ENCODE measurements at regions not wholly inside any gene's neighbourhood (a gene's known extent, or its start where the extent isn't known, plus 50 kb on each side); places are given as distances from the start of the nearest gene placed in this dataset.

DNA sequence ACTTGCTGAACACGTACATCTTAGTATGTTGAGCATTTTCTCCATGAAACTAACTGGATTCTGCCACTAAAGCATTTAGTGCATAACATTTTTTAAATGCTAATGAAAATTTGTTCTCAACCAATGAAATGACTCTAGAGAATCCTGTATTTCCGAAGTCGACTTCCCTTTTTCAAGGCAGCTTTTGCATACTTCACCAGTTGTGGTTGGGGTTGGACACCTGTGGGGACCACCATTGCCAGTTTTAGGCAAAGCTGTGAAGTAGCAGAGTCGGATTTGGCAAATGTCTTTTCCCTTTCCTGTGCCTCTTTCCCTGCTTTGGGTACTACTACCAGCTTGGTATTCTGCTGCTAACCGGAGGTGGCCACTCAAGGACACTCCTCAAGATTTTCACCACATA lies 349.2 kb downstream of the BCAT1 start:
- Histone ChIP-seq H3K4me3 (ENCODE audit: low read depth, low read length) (no peak overlapping the region), H3K79me1 (ENCODE audit: low read length) (no peaks in the 10 kb centered on the region), H3K27me3 (ENCODE audit: insufficient read depth, low read length) (no peaks in the 10 kb centered on the region), H3K9ac (ENCODE audit: low read length) (no peak overlapping the region), H3K36me3 (ENCODE audit: control insufficient read depth in 1 of 2, insufficient read depth in 2 of 2, low read length in 2 of 2) (no peaks in the 10 kb centered on the region), H3K23ac (ENCODE audit: low read length) (no peak overlapping the region), H4K91ac (ENCODE audit: low read depth, low read length) (no peak overlapping the region), H2BK120ac (ENCODE audit: insufficient read depth, low read length, poor library complexity) (no peak overlapping the region), H3K18ac (ENCODE audit: low read length) (no peak overlapping the region), H4K8ac (ENCODE audit: low read depth, low read length) (no peak overlapping the region), H3K4me1 (ENCODE audit: control insufficient read depth in 1 of 2, insufficient read depth in 2 of 2, low read length in 2 of 2) (no peaks in the 10 kb centered on the region), H3K79me2 (ENCODE audit: control insufficient read depth, insufficient read depth, low read length, poor library complexity) (no peaks in the 10 kb centered on the region), H4K12ac (ENCODE audit: low read depth, low read length) (no peak overlapping the region), H3K4ac (ENCODE audit: low read depth, low read length) (no peak overlapping the region), H3K27ac (ENCODE audit: low read depth, low read length) (no peak overlapping the region), H2AK5ac (ENCODE audit: low read length) (no peak overlapping the region), H2BK5ac (ENCODE audit: low read depth, low read length, poor library complexity) (no peak overlapping the region), H2BK12ac (ENCODE audit: low read length) (no peak overlapping the region), H2AFZ (ENCODE audit: insufficient read depth, low read length, poor library complexity) (no peak overlapping the region), H3K14ac (ENCODE audit: low read length) (no peak overlapping the region), H3K9me3 (ENCODE audit: insufficient read depth, low read depth, low read length) (no peaks in the 10 kb centered on the region), H3K4me2 (ENCODE audit: low read length) (no peak overlapping the region)
- no peak for DNase-seq
- no CpG with 5 or more reads among the region's 5 CpGs for WGBS (ENCODE audit: extremely low coverage, insufficient coverage, insufficient read length)

DNA sequence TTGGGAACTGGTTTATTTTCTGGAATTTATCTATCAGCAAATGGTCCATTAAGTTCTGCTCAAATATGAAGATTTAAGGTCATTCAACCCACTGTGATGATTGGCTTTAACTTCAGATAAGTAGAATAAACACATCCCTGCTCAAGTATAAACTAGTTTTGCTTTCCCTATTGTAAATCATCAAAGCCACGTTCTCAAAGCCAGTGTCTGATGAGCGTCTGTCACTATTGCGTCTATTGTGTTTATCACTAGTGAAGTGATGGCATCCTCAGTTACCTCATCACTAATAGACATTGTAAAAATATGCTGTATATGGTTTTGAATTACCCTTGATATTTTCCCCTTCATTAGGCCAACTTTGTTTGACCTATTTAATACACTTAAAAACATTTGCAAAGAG lies 351.3 kb downstream of the BCAT1 start:
- no peaks in the 10 kb centered on the region for H3K79me1 ChIP-seq (ENCODE audit: low read length)
- no peak overlapping the region for H3K9ac ChIP-seq (ENCODE audit: low read length)
- H2BK5ac ChIP-seq (ENCODE audit: low read depth, low read length, poor library complexity): no peak overlapping the region
- H3K4me1 ChIP-seq (ENCODE audit: control insufficient read depth in 1 of 2, insufficient read depth in 2 of 2, low read length in 2 of 2): no peaks in the 10 kb centered on the region
- no peak overlapping the region for H3K4me2 ChIP-seq (ENCODE audit: low read length)
- no peak overlapping the region for H3K27ac ChIP-seq (ENCODE audit: low read depth, low read length)
- no peak overlapping the region for H2AFZ ChIP-seq (ENCODE audit: insufficient read depth, low read length, poor library complexity)
- no CpG with 5 or more reads among the region's 3 CpGs for WGBS (ENCODE audit: extremely low coverage, insufficient coverage, insufficient read length)
- no peak overlapping the region for H3K4me3 ChIP-seq (ENCODE audit: low read depth, low read length)
- no peaks in the 10 kb centered on the region for H3K79me2 ChIP-seq (ENCODE audit: control insufficient read depth, insufficient read depth, low read length, poor library complexity)
- no peak overlapping the region for H4K91ac ChIP-seq (ENCODE audit: low read depth, low read length)
- no peak overlapping the region for H4K8ac ChIP-seq (ENCODE audit: low read depth, low read length)
- no peaks in the 10 kb centered on the region for H3K36me3 ChIP-seq (ENCODE audit: control insufficient read depth in 1 of 2, insufficient read depth in 2 of 2, low read length in 2 of 2)
- no peak overlapping the region for H3K18ac ChIP-seq (ENCODE audit: low read length)
- no peak overlapping the region for H2AK5ac ChIP-seq (ENCODE audit: low read length)
- no peaks in the 10 kb centered on the region for H3K27me3 ChIP-seq (ENCODE audit: insufficient read depth, low read length)
- DNase-seq: no peak
- no peak overlapping the region for H3K4ac ChIP-seq (ENCODE audit: low read depth, low read length)
- no peak overlapping the region for H2BK12ac ChIP-seq (ENCODE audit: low read length)
- H3K9me3 ChIP-seq (ENCODE audit: insufficient read depth, low read depth, low read length): no peaks in the 10 kb centered on the region
- H3K23ac ChIP-seq (ENCODE audit: low read length): no peak overlapping the region
- no peak overlapping the region for H3K14ac ChIP-seq (ENCODE audit: low read length)
- H4K12ac ChIP-seq (ENCODE audit: low read depth, low read length): no peak overlapping the region
- H2BK120ac ChIP-seq (ENCODE audit: insufficient read depth, low read length, poor library complexity): no peak overlapping the region

DNA sequence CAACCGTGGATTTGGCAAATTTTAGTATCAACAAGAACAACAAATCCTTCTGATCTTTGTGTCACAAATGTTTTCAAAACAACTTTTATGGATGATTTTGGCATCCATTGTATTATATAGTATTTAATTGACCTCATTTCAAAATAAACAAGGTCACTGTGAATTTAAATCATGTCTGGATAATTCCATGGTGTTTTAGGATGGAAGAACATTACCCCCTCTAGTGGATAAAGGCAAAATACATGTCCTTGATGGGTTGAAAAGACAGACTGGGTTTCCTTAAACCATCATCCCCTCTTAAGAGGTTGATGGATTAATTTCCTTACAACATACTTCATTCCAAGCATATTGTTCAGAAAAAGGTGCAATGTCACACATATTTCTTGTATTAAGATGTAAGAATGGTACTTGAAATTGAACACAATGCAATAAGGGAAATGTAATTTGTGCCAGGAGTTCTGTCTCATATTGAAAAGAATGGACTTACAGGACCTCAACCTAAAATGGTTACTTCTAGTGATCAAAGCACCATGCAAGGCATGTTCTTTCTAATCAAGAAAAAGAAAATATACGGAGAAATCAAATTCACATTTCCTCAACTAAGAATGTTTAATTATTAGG lies 352.0 kb downstream of the BCAT1 start:
- no peak overlapping the region for H2AFZ ChIP-seq (ENCODE audit: insufficient read depth, low read length, poor library complexity)
- no peak overlapping the region for H3K9ac ChIP-seq (ENCODE audit: low read length)
- peak in 1 of 2 donors; percentile 67 for DNase-seq
- H3K4me2 ChIP-seq (ENCODE audit: low read length): no peak overlapping the region
- H4K91ac ChIP-seq (ENCODE audit: low read depth, low read length): no peak overlapping the region
- H3K27me3 ChIP-seq (ENCODE audit: insufficient read depth, low read length): no peaks in the 10 kb centered on the region
- H2AK5ac ChIP-seq (ENCODE audit: low read length): no peak overlapping the region
- H3K27ac ChIP-seq (ENCODE audit: low read depth, low read length): no peak overlapping the region
- no peak overlapping the region for H2BK120ac ChIP-seq (ENCODE audit: insufficient read depth, low read length, poor library complexity)
- no peak overlapping the region for H2BK12ac ChIP-seq (ENCODE audit: low read length)
- no peak overlapping the region for H3K23ac ChIP-seq (ENCODE audit: low read length)
- H3K4me1 ChIP-seq (ENCODE audit: control insufficient read depth in 1 of 2, insufficient read depth in 2 of 2, low read length in 2 of 2): no peaks in the 10 kb centered on the region
- no peak overlapping the region for H3K4me3 ChIP-seq (ENCODE audit: low read depth, low read length)
- H3K9me3 ChIP-seq (ENCODE audit: insufficient read depth, low read depth, low read length): no peaks in the 10 kb centered on the region
- no peaks in the 10 kb centered on the region for H3K79me1 ChIP-seq (ENCODE audit: low read length)
- no peaks in the 10 kb centered on the region for H3K36me3 ChIP-seq (ENCODE audit: control insufficient read depth in 1 of 2, insufficient read depth in 2 of 2, low read length in 2 of 2)
- no peak overlapping the region for H3K14ac ChIP-seq (ENCODE audit: low read length)
- H2BK5ac ChIP-seq (ENCODE audit: low read depth, low read length, poor library complexity): no peak overlapping the region
- H4K8ac ChIP-seq (ENCODE audit: low read depth, low read length): no peak overlapping the region
- no CpG with 5 or more reads among the region's 2 CpGs for WGBS (ENCODE audit: extremely low coverage, insufficient coverage, insufficient read length)
- H4K12ac ChIP-seq (ENCODE audit: low read depth, low read length): no peak overlapping the region
- H3K79me2 ChIP-seq (ENCODE audit: control insufficient read depth, insufficient read depth, low read length, poor library complexity): no peaks in the 10 kb centered on the region
- no peak overlapping the region for H3K18ac ChIP-seq (ENCODE audit: low read length)
- H3K4ac ChIP-seq (ENCODE audit: low read depth, low read length): no peak overlapping the region

DNA sequence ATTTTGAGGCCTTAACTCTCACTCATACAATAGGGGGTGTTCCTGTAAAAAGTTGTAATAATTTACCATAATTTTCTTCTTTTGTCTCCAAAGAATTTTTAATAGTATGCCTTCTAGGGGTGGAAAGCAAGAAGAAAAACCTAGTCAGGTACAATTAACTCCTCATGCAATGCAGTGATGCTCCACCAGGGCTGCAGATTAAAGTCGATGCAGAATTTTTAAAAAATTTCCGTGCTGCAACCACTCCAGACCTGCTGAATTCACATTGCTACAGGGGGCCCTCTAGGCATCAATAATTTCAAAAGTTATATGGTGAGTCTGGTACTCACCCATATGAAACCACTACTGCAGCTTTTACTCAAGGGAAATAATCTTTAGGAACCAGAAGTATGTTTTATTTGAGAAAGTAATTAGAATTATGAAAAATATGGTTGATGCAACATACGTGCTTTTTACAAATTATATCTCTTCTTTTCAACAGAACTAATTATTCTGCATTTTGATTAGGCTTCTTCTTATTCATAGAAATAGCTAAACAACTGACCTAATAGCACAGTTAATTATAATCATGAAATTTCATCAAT lies 353.2 kb downstream of the BCAT1 start:
- Histone ChIP-seq H2BK5ac (ENCODE audit: low read depth, low read length, poor library complexity) (no peak overlapping the region), H3K4me2 (ENCODE audit: low read length) (no peak overlapping the region), H2BK12ac (ENCODE audit: low read length) (no peak overlapping the region), H2AK5ac (ENCODE audit: low read length) (no peak overlapping the region), H4K91ac (ENCODE audit: low read depth, low read length) (no peak overlapping the region), H3K27ac (ENCODE audit: low read depth, low read length) (no peak overlapping the region), H2BK120ac (ENCODE audit: insufficient read depth, low read length, poor library complexity) (no peak overlapping the region), H3K4ac (ENCODE audit: low read depth, low read length) (no peak overlapping the region), H3K9ac (ENCODE audit: low read length) (no peak overlapping the region), H3K27me3 (ENCODE audit: insufficient read depth, low read length) (no peaks in the 10 kb centered on the region), H3K18ac (ENCODE audit: low read length) (no peak overlapping the region), H3K4me3 (ENCODE audit: low read depth, low read length) (no peak overlapping the region), H4K12ac (ENCODE audit: low read depth, low read length) (no peak overlapping the region), H3K9me3 (ENCODE audit: insufficient read depth, low read depth, low read length) (no peaks in the 10 kb centered on the region), H3K4me1 (ENCODE audit: control insufficient read depth in 1 of 2, insufficient read depth in 2 of 2, low read length in 2 of 2) (no peaks in the 10 kb centered on the region), H4K8ac (ENCODE audit: low read depth, low read length) (no peak overlapping the region), H2AFZ (ENCODE audit: insufficient read depth, low read length, poor library complexity) (no peak overlapping the region), H3K79me1 (ENCODE audit: low read length) (no peaks in the 10 kb centered on the region), H3K14ac (ENCODE audit: low read length) (no peak overlapping the region), H3K36me3 (ENCODE audit: control insufficient read depth in 1 of 2, insufficient read depth in 2 of 2, low read length in 2 of 2) (no peaks in the 10 kb centered on the region), H3K79me2 (ENCODE audit: control insufficient read depth, insufficient read depth, low read length, poor library complexity) (no peaks in the 10 kb centered on the region), H3K23ac (ENCODE audit: low read length) (no peak overlapping the region)
- DNase-seq: peak in 1 of 2 donors; percentile 13
- no CpG with 5 or more reads among the region's 3 CpGs for WGBS (ENCODE audit: extremely low coverage, insufficient coverage, insufficient read length)

Data from trophoblast cell (in vitro differentiated cells and primary cell).